Prostate gland (tissue), 2 donors: ENCODE measurements at regions not wholly inside any gene's neighbourhood (a gene's known extent, or its start where the extent isn't known, plus 50 kb on each side); places are given as distances from the start of the nearest gene placed in this dataset.

Experiments
- DNase-seq: peaks from one replicate; pipeline ENCODE4 v3.0.0-alpha.2; 2019; ENCODE audit warnings: low spot score
- H3K27ac ChIP-seq, 2 donors: fragments of 200-600 bp; sonication (generic); 2 replicates each; pipeline ENCODE4 v1.5.1; 2017 to 2019
- H3K27me3 ChIP-seq: fragments of 200-600 bp; sonication (generic); replicated peaks from 2 replicates; pipeline ENCODE4 v1.5.1; 2019; ENCODE audit not compliant: insufficient read depth
- H3K36me3 ChIP-seq, 2 donors: fragments of 200-600 bp; sonication (generic); 1 replicate in 1 of 2; 2 replicates in 1 of 2; pipeline versions ENCODE4 v1.5.1 to v1.8.1; 2017 to 2019
- H3K4me1 ChIP-seq: fragments of 200-600 bp; sonication (generic); replicated peaks from 2 replicates; pipeline ENCODE4 v1.5.1; 2019
- H3K4me3 ChIP-seq, 2 donors: fragments of 200-600 bp; sonication (generic); 2 replicates each; pipeline ENCODE4 v1.5.1; 2017 to 2019
- H3K9me3 ChIP-seq: fragments of 200-600 bp; sonication (generic); 2 replicates; pipeline ENCODE4 v1.5.1; 2017
- POLR2A ChIP-seq: fragments of 450-650 bp; IDR thresholded peaks from one replicate; pipeline ENCODE4 v1.6.1; 2016; ENCODE audit warnings: antibody characterized with exemption, mild to moderate bottlenecking
- POLR2AphosphoS5 ChIP-seq: sonication (generic); formaldehyde crosslinking; IDR thresholded peaks from one replicate; pipeline ENCODE4 v1.6.1; 2017; ENCODE audit warnings: antibody characterized with exemption
- WGBS: methylation state at CpG from one replicate; pipeline ENCODE4 v1.1.5; 2018; 5-methylcytosine and 5-hydroxymethylcytosine counted together
- intact Hi-C: fragments of 100-400 bp; cut with DNase I; formaldehyde crosslinking; loops from one replicate; pipeline ENCODE4 v1.14.2; 2022
- TF ChIP-seq, protein P1 (sequence below), 4 experiments: fragments of 200-600 bp in 2 of 4; fragments of 450-650 bp in 2 of 4; sonication (generic) in 2 of 4; IDR thresholded peaks; 1 replicate in 3 of 4; 2 replicates in 1 of 4; pipeline ENCODE4 v1.5.1; 2016 to 2019; ENCODE audit warnings: antibody characterized with exemption in 4 of 4, mild to moderate bottlenecking in 2 of 4, moderate library complexity in 2 of 4

DNA sequence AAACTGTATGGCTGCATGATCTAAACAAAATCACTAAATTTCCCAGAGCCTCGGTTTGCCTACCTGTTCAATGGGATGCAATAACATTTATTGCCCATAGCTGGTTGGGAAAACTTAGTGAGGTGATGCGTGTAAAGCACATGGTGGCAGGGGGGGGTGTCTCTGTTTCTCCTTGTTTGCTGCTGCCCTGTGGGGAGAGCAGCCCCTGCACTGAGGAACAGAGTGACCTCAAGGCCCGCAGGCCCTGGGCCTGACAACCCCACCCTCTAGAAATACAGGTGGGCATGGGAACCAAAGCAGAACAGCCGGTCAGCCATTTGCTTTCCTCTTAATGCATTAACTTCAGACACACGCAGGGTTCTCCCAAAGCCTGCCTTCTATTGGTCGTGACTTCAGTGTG, 55.1 kb upstream of the SLC66A3 start:
- no peak for TF ChIP-seq POLR2AphosphoS5
- TF ChIP-seq, protein P1, sequence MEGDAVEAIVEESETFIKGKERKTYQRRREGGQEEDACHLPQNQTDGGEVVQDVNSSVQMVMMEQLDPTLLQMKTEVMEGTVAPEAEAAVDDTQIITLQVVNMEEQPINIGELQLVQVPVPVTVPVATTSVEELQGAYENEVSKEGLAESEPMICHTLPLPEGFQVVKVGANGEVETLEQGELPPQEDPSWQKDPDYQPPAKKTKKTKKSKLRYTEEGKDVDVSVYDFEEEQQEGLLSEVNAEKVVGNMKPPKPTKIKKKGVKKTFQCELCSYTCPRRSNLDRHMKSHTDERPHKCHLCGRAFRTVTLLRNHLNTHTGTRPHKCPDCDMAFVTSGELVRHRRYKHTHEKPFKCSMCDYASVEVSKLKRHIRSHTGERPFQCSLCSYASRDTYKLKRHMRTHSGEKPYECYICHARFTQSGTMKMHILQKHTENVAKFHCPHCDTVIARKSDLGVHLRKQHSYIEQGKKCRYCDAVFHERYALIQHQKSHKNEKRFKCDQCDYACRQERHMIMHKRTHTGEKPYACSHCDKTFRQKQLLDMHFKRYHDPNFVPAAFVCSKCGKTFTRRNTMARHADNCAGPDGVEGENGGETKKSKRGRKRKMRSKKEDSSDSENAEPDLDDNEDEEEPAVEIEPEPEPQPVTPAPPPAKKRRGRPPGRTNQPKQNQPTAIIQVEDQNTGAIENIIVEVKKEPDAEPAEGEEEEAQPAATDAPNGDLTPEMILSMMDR (IDR thresholded peaks at IDR 0.05) = no peak
- TF ChIP-seq POLR2A = no peak
- intact Hi-C loops = no loop called here
- H3K27me3 ChIP-seq = no peaks in the 10 kb centered on the region
- H3K27ac ChIP-seq = no peak overlapping the region
- no peak for DNase-seq
- 94% methylated on average over 6 of the region's 6 CpGs for WGBS
- H3K36me3 ChIP-seq = no peaks in the 10 kb centered on the region
- H3K4me3 ChIP-seq = no peak overlapping the region
- no peaks in the 10 kb centered on the region for H3K9me3 ChIP-seq
- no peaks in the 10 kb centered on the region for H3K4me1 ChIP-seq

DNA sequence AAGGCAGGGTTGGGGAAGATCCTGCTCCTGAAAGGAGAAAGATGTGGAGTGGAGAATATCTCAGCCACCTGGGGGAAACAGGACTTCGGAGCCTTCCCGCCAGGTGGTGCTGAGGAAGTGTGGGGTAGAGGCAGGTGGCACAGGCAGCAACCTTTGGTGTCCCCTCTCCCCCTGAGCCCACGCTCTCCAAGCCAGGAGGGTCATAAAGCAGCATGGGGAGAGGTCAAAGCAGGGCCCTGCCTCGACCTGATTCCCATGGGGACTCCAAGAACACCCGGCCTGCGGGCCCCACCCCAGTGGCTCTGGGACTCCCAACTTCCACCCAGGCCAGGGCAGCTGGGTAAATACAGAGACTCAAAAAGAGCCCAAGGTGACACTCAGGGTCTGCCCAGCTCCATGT, 54.3 kb upstream of the SLC66A3 start:
- no peaks in the 10 kb centered on the region for H3K9me3 ChIP-seq
- WGBS = 97% methylated on average over 6 of the region's 6 CpGs
- TF ChIP-seq POLR2A (no peak), POLR2AphosphoS5 (no peak)
- TF ChIP-seq, protein P1 (IDR thresholded peaks at IDR 0.05) = no peak
- DNase-seq = no peak
- no peaks in the 10 kb centered on the region for H3K4me1 ChIP-seq
- no peak overlapping the region for H3K4me3 ChIP-seq
- H3K27ac ChIP-seq = no peak overlapping the region
- no peaks in the 10 kb centered on the region for H3K27me3 ChIP-seq
- H3K36me3 ChIP-seq = no peaks in the 10 kb centered on the region
- intact Hi-C loops = no loop called here

GRCh38 chr2:11101430-11101829, 53.8 kb upstream of the SLC66A3 start:
- Histone ChIP-seq H3K9me3 (no peaks in the 10 kb centered on the region), H3K27ac (no peak overlapping the region), H3K4me3 (no peak overlapping the region), H3K36me3 (no peaks in the 10 kb centered on the region), H3K4me1 (no peaks in the 10 kb centered on the region), H3K27me3 (no peaks in the 10 kb centered on the region)
- intact Hi-C loops = no loop called here
- WGBS = 79% methylated on average over 4 of the region's 4 CpGs
- no peak for DNase-seq
- TF ChIP-seq, protein P1 (IDR thresholded peaks at IDR 0.05) = no peak
- TF ChIP-seq POLR2A (no peak), POLR2AphosphoS5 (no peak)

DNA sequence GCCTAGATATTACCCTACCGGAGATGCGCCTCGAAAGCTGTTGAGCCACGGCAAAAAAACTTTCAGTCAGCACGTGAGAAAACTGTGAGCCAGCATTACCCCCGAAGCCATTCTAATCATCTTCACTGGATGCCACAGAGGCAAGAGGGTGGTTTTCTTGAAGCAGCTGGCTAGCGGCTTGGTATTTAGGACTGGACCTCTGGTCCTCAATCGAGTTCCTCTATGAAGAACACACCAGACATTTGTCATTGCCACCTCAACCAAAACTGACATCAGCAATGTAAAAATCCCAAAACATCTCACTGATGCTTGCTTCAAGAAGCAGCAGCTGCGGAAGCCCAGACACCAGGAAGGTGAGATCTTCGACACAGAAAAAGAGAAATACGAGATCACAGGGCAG, 52.8 kb upstream of the SLC66A3 start:
- WGBS = 78% methylated on average over 11 of the region's 11 CpGs

More for the DNA sequence above, 52.8 kb upstream of the SLC66A3 start:
- H3K36me3 ChIP-seq = no peaks in the 10 kb centered on the region
- intact Hi-C loops = no loop called here
- no peak overlapping the region for H3K27ac ChIP-seq
- no peak overlapping the region for H3K4me3 ChIP-seq
- DNase-seq = no peak
- H3K27me3 ChIP-seq = no peaks in the 10 kb centered on the region
- no peaks in the 10 kb centered on the region for H3K9me3 ChIP-seq
- TF ChIP-seq, protein P1 (IDR thresholded peaks at IDR 0.05) = no peak
- no peak for TF ChIP-seq POLR2A
- TF ChIP-seq POLR2AphosphoS5 = no peak
- no peaks in the 10 kb centered on the region for H3K4me1 ChIP-seq
